Activated naive CD8-positive, alpha-beta T cell (primary cell): ENCODE measurements at regions not wholly inside any gene's neighbourhood (a gene's known extent, or its start where the extent isn't known, plus 50 kb on each side); places are given as distances from the start of the nearest gene placed in this dataset.

ENCODE experiments used
- H3K27ac Mint-ChIP-seq: one replicate; pipeline ENCODE4 v1.8.0; 2021; ENCODE audit warnings: mixed read lengths
- H3K27me3 Mint-ChIP-seq: one replicate; pipeline ENCODE4 v1.8.0; 2021; ENCODE audit warnings: mixed read lengths
- H3K36me3 Mint-ChIP-seq: one replicate; pipeline ENCODE4 v1.8.0; 2021; ENCODE audit warnings: mixed read lengths
- H3K4me1 Mint-ChIP-seq: one replicate; pipeline ENCODE4 v1.8.0; 2021; ENCODE audit warnings: low read depth, mixed read lengths
- H3K4me3 Mint-ChIP-seq: one replicate; pipeline ENCODE4 v1.8.0; 2021; ENCODE audit warnings: mild to moderate bottlenecking, mixed read lengths
- H3K9me3 Mint-ChIP-seq: one replicate; pipeline ENCODE4 v1.8.0; 2021; ENCODE audit warnings: low read depth, mixed read lengths

DNA sequence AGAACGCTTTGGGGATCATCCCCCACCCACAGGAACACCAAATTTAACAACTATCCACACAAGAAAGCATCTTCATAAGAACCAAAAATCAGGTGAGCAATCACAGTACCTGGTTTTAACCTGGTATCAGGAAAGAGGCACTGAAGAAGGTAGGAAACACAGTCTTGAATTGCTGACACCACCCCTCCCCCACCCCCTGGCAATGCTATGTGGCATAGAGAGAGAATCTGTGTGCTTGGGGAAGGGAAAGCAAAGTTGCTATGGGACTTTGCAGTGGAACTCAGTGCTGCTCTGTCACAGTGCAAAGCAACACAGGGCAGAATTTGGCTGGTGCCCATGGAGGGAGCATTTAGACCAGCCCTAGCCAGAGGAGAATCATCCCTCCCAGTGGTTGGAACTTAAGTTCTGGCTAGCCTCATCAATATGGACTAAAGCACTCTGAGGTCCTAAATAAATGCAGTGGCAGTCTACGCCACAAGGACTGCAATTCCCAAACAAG, 565.5 kb downstream of the EPM2A start:
- Mint-ChIP-seq H3K9me3 (no peaks in the 10 kb centered on the region), H3K4me3 (no peak overlapping the region), H3K4me1 (no peaks in the 10 kb centered on the region), H3K36me3 (no peaks in the 10 kb centered on the region), H3K27ac (no peak overlapping the region), H3K27me3 (peaks cover 8% of the 10 kb centered on the region)

DNA sequence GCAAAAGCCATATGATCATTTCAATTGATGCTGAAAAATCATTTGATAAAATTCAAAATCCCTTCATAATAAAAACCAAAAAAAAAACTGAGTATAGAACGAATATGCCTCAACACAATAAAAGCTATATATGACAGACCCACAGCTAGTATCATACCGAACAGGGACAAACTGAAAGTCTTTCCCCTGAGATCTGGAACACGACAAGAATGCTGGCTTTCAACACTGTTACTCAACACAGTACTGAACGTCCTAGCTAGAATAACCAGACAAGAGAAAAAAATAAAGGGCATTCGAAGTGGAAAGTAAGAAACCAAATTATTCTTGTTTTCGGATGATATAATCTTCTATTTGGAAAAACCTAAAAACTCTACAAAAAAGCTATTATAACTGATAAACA, 559.9 kb downstream of the EPM2A start:
- Mint-ChIP-seq H3K4me1 (no peaks in the 10 kb centered on the region), H3K9me3 (peaks cover 12% of the 10 kb centered on the region), H3K27me3 (peaks cover 2% of the 10 kb centered on the region), H3K36me3 (no peaks in the 10 kb centered on the region), H3K27ac (no peak overlapping the region), H3K4me3 (no peak overlapping the region)

GRCh38 chr6:145178391-145178790, 556.9 kb downstream of the EPM2A start:
- Mint-ChIP-seq H3K9me3 (peaks cover 12% of the 10 kb centered on the region), H3K4me3 (no peak overlapping the region), H3K4me1 (no peaks in the 10 kb centered on the region), H3K36me3 (no peaks in the 10 kb centered on the region), H3K27me3 (peaks cover 5% of the 10 kb centered on the region), H3K27ac (no peak overlapping the region)

GRCh38 chr6:145187491-145188206, 547.7 kb downstream of the EPM2A start:
- H3K36me3 Mint-ChIP-seq = no peaks in the 10 kb centered on the region
- no peaks in the 10 kb centered on the region for H3K4me1 Mint-ChIP-seq
- no peaks in the 10 kb centered on the region for H3K27me3 Mint-ChIP-seq
- H3K9me3 Mint-ChIP-seq = no peaks in the 10 kb centered on the region
- no peak overlapping the region for H3K27ac Mint-ChIP-seq
- H3K4me3 Mint-ChIP-seq = no peak overlapping the region

GRCh38 chr6:145189836-145190235, 545.5 kb downstream of the EPM2A start:
- Mint-ChIP-seq H3K27me3 (no peaks in the 10 kb centered on the region), H3K36me3 (no peaks in the 10 kb centered on the region), H3K27ac (no peak overlapping the region), H3K4me3 (no peak overlapping the region), H3K4me1 (no peaks in the 10 kb centered on the region), H3K9me3 (no peaks in the 10 kb centered on the region)

DNA sequence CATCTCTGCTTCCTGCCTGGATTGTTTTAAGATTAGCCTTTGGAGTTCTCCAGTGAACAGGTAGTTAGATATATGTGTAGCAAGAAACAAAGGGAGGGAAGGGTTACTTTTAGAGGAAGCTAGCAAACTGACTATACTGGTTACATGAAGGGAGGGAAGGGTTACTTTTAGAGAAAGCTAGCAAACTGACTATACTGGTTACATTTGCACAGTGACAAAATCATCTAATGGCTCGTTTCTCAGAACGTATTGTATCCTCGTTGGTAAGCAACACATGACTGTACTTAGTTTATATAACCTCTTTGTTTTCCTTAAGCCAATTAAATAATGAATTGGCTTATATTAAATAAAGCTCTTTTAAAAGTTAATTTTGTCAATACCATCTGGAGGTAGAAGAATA, 540.9 kb downstream of the EPM2A start:
- Mint-ChIP-seq H3K36me3 (no peaks in the 10 kb centered on the region), H3K9me3 (no peaks in the 10 kb centered on the region), H3K4me3 (no peak overlapping the region), H3K4me1 (no peaks in the 10 kb centered on the region), H3K27me3 (no peaks in the 10 kb centered on the region), H3K27ac (no peak overlapping the region)

DNA sequence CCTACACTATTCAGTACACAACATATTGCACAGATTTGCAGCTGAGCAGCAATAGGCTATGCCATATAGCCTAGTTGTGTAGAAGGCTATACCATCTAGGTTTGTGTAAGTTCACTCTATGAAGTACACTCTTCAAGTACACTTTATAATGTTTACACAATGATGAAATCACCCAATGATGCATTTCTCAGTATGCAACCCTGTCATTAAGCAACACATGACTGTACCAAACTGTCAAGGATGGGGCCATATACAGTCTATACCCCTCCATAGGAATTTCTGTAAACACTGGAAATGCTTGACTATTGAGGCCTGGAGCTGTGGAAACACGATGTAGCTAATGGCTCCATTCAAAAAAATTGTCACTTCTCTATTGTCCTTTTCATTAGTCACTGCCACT, 535.4 kb downstream of the EPM2A start:
- Mint-ChIP-seq H3K4me3 (no peak overlapping the region), H3K9me3 (no peaks in the 10 kb centered on the region), H3K36me3 (no peaks in the 10 kb centered on the region), H3K4me1 (no peaks in the 10 kb centered on the region), H3K27me3 (peaks cover 6% of the 10 kb centered on the region), H3K27ac (no peak overlapping the region)

DNA sequence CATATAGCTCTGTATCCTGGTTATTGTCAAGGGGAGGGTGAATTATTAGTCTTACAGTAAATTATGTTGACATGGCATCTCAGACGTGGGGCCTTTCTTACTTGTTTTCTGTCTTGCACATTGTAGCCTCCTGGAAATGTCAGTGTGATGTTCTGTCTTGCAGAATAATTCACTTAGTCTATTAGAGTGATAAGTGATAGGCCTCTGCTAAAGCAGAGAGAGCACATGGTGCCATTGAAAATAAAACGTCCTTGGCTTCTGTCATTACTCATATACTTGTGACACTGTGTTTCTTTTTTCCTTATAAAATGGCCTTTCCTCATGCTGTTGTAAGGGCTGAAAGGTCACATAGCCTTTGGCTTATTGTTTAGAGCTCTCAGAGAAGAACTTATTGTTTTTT, 531.0 kb downstream of the EPM2A start:
- H3K27me3 Mint-ChIP-seq = peaks cover 6% of the 10 kb centered on the region
- no peaks in the 10 kb centered on the region for H3K9me3 Mint-ChIP-seq
- no peaks in the 10 kb centered on the region for H3K36me3 Mint-ChIP-seq
- no peak overlapping the region for H3K27ac Mint-ChIP-seq
- H3K4me3 Mint-ChIP-seq = no peak overlapping the region
- no peaks in the 10 kb centered on the region for H3K4me1 Mint-ChIP-seq

DNA sequence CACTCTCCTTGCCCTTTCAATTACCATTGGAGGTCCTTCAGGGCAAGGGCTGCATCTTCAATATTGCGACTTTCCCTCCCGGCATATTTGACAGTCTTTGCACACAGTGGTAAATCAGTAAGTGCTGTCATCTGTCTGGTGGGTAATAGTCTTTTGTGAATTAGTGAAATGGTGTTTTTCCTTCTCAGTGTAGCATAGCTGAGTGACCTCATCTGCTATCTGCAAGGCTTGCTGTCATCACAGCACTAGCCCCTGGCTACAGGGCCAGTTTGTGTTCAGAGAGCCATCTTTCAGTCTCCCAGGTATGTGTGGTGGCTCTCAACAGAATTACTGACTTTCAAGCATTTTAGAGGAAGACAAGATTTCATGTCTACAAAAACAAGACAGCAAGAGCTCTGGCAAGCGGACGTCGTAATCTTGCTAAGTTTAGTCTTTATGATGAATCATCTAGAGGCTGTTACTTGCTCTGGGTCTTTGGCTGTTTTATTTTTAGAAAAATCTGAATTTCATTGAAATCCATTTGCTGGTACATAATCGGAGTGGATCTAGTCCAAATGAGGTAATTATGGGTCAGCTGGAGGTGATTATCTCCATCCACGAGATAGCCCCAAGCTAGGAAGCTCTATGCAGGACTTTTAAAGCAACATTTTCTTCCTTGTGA, 528.9 kb downstream of the EPM2A start:
- Mint-ChIP-seq H3K27me3 (peaks cover 4% of the 10 kb centered on the region), H3K27ac (no peak overlapping the region), H3K4me1 (no peaks in the 10 kb centered on the region), H3K36me3 (no peaks in the 10 kb centered on the region), H3K4me3 (no peak overlapping the region), H3K9me3 (no peaks in the 10 kb centered on the region)

- H3K27ac Mint-ChIP-seq = no peak overlapping the region
- no peaks in the 10 kb centered on the region for H3K36me3 Mint-ChIP-seq
- H3K4me3 Mint-ChIP-seq = no peak overlapping the region
- H3K27me3 Mint-ChIP-seq = no peaks in the 10 kb centered on the region
- H3K9me3 Mint-ChIP-seq = no peaks in the 10 kb centered on the region
- no peaks in the 10 kb centered on the region for H3K4me1 Mint-ChIP-seq
Measured at GRCh38 chr6:145208474-145208873, 526.8 kb downstream of the EPM2A start.

- H3K4me1 Mint-ChIP-seq = no peaks in the 10 kb centered on the region
Measured at GRCh38 chr6:145209272-145209671, 526.0 kb downstream of the EPM2A start.

DNA sequence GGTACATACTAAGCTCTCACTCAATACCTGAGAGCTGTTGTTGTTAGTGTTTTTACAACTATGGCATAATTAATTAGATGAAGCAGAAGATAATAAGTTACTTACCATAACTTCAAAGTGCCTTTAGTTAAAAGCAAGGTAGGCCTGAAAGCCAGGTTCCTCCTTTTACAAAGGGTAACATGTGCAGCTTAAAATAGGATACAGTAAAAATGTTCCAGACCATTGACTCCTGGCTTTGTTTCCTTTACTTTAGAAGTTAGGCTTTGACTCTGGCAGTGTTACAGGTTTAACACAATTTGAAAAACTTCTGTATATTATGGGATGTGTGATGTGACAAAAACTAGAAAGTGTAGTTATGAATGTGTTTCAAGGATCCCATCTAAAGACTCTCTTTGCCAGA, 522.5 kb downstream of the EPM2A start:
- Mint-ChIP-seq H3K27ac (no peak overlapping the region), H3K9me3 (no peaks in the 10 kb centered on the region), H3K4me3 (no peak overlapping the region)

More at GRCh38 chr6:145209272-145209671, 526.0 kb downstream of the EPM2A start:
- H3K4me3 Mint-ChIP-seq = no peak overlapping the region
- no peaks in the 10 kb centered on the region for H3K9me3 Mint-ChIP-seq
- no peaks in the 10 kb centered on the region for H3K36me3 Mint-ChIP-seq
- H3K27me3 Mint-ChIP-seq = no peaks in the 10 kb centered on the region
- no peak overlapping the region for H3K27ac Mint-ChIP-seq

DNA sequence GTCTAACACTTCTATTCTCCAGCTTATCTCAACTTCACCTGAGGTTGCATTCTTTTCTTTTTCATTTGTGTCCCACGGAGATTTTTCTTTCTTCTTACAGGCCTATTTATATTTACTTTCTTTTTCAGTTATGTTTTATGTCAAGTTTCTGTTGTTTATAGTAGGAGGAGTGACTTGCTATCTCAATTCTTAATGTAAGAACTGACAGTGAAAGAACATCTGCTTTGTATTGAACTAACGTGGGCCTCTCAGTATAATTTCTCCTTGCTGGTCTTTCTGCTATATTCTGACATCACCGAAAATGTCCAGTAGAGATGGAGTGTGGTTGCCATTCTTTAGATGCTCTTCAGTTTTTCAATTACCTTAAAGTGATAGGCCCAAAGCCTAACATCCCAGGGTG, 521.7 kb downstream of the EPM2A start:
- H3K9me3 Mint-ChIP-seq = no peaks in the 10 kb centered on the region

More for the DNA sequence above, 522.5 kb downstream of the EPM2A start:
- H3K4me1 Mint-ChIP-seq = peaks cover 4% of the 10 kb centered on the region
- H3K36me3 Mint-ChIP-seq = no peaks in the 10 kb centered on the region
- H3K27me3 Mint-ChIP-seq = no peaks in the 10 kb centered on the region

GRCh38 chr6:145214570-145214969, 520.8 kb downstream of the EPM2A start:
- no peak overlapping the region for H3K27ac Mint-ChIP-seq

More for the DNA sequence above, 521.7 kb downstream of the EPM2A start:
- Mint-ChIP-seq H3K4me3 (no peak overlapping the region), H3K27me3 (peaks cover under 1% of the 10 kb centered on the region), H3K36me3 (no peaks in the 10 kb centered on the region), H3K27ac (no peak overlapping the region), H3K4me1 (peaks cover 4% of the 10 kb centered on the region)

GRCh38 chr6:145224450-145224849, 510.9 kb downstream of the EPM2A start:
- H3K4me1 Mint-ChIP-seq = no peaks in the 10 kb centered on the region
- no peaks in the 10 kb centered on the region for H3K9me3 Mint-ChIP-seq
- peaks cover 6% of the 10 kb centered on the region for H3K27me3 Mint-ChIP-seq
- no peak overlapping the region for H3K27ac Mint-ChIP-seq
- H3K36me3 Mint-ChIP-seq = no peaks in the 10 kb centered on the region
- no peak overlapping the region for H3K4me3 Mint-ChIP-seq

More at GRCh38 chr6:145214570-145214969, 520.8 kb downstream of the EPM2A start:
- H3K27me3 Mint-ChIP-seq = peaks cover 3% of the 10 kb centered on the region
- H3K4me1 Mint-ChIP-seq = peaks cover 4% of the 10 kb centered on the region
- H3K4me3 Mint-ChIP-seq = no peak overlapping the region
- H3K36me3 Mint-ChIP-seq = no peaks in the 10 kb centered on the region
- no peaks in the 10 kb centered on the region for H3K9me3 Mint-ChIP-seq
